EL (cell line): ENCODE measurements at regions not wholly inside any gene's neighbourhood (a gene's known extent, or its start where the extent isn't known, plus 50 kb on each side); places are given as distances from the start of the nearest gene placed in this dataset.

Experiments
- DNase-seq: peaks from one replicate; pipeline ENCODE4 v3.0.0-alpha.2; 2016

- DNase-seq = no peak
Observed at GRCh38 chr7:12133865-12134264, 77.2 kb upstream of the TMEM106B start.

- no peak for DNase-seq
Observed at GRCh38 chr7:12136523-12136922, 74.6 kb upstream of the TMEM106B start.

GRCh38 chr7:12137283-12137682, 73.8 kb upstream of the TMEM106B start:
- DNase-seq = no peak

- no peak for DNase-seq
Observed at GRCh38 chr7:12138421-12138820, 72.7 kb upstream of the TMEM106B start.

GRCh38 chr7:12139416-12139815, 71.7 kb upstream of the TMEM106B start:
- DNase-seq = peak; percentile 3

DNA sequence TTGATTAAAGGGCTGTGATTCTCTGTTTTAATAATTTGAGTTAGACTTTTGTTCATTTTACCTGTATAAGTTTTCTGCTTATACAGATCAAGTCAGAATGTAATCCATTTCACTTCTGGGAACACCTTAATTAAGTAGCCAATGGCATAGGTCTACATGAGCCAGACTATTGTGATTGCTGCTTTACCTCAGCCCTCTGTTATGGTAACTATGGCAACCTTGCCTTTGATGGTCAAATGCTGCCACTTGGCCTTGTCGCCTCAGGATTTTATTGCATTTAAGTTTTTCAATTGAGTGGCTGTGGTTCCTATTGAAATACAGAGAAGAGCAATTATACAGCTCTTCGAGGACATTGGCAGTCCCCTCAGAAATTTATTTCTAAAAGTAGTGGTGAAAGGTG, 64.3 kb upstream of the TMEM106B start:
- no peak for DNase-seq

DNA sequence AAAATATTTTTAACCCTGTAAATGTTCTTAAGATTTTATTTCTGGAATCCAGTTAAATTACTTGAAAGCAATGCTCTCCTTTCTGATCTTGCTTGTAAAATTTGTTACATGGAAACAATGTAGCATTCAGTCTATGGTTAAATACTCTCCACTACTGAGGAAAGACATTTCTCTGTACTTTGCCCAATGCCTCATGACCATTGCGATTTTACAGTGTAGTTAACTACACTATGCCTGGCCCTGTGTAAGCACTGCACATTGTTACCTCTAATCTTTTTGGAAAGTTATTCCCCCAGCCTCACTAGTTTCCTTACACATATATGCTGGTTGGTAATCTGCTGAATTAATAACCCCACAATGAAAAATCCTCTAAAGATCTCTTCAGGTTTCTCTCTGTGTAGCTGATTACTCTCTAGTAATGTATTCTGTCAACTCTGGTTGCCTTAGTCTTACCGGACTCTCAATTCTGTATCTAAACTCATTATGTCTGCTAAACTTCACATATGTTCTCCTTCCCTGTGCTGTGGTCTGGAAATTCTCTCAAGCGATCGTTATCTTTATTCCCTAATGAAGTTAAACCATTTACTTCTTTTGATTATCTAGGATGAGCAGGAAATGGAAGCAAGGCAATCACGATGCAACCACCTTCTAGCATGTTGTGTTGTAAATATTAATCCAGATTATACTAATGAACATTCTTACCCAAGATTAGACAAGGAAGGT, 58.7 kb upstream of the TMEM106B start:
- no peak for DNase-seq

DNA sequence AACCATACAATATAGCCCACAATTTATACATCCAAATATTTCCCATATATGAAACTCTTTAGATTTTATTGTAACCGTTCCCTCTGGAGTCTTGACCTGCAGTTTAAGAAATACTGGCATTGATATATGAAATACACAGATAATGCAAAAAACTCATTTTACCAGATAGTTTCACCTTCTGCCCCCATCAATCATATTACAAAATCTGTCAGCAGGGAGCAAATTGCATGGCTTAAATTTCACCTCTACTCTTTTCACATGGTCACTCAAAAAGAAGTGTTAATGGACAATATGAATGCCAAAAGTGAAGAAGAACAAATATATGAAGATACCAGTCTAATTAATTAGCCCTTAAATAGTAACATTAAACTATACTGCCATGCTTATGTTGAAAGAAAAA, 57.0 kb upstream of the TMEM106B start:
- DNase-seq = no peak

- DNase-seq = no peak
Observed at GRCh38 chr7:12157517-12157916, 53.6 kb upstream of the TMEM106B start.

DNA sequence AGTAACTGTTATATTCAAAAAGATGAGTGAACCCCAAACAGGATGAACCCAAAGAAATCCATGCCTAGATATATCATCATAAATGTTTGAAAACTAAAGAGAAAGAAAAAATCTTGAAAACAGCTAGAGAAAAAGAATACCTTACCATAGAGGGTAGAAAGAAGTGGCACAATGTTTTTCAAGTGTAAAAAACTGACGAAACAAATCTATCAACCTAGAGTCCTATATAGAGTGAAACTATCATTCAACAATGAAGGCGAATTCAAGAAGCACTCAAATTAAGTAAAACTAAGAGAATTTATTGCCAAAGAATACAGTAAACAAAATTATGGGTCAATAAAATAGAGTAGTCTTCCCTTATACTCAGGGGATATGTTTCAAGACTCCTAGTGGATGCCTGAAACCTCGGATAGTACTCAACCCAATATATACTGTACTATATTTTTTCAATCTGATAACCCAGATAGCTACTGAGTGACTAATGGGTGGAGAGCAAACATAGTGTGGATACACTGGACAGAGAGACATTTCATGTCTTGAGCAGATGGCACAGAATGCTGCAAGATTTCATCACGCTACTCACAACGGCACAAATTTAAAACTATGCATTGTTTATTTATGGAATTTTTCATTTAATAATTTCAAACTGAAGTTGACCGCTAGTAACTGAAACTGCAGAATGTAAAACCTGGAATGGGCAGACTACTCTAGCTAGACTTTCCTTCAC, 52.6 kb upstream of the TMEM106B start:
- peak; percentile 11 for DNase-seq

- DNase-seq = no peak
Observed at GRCh38 chr7:12161146-12161545, 49.9 kb upstream of the TMEM106B start.
